DMS79 treated with DMSO at 0.1 percent for 48 hours (cell line): ENCODE measurements at regions not wholly inside any gene's neighbourhood (a gene's known extent, or its start where the extent isn't known, plus 50 kb on each side); places are given as distances from the start of the nearest gene placed in this dataset.
A peak's percentile ranks its signal among the peaks of the same experiment; 100 is the strongest.
"Not testable (repeated sequence)": the region's sequence is repeated elsewhere in the genome, so short reads cannot be mapped to it uniquely, and the experiment has no call there.

Experiments
- DNase-seq: peaks from one replicate; lab custom pipeline; 2025; lab: John Stamatoyannopoulos, UW

DNA sequence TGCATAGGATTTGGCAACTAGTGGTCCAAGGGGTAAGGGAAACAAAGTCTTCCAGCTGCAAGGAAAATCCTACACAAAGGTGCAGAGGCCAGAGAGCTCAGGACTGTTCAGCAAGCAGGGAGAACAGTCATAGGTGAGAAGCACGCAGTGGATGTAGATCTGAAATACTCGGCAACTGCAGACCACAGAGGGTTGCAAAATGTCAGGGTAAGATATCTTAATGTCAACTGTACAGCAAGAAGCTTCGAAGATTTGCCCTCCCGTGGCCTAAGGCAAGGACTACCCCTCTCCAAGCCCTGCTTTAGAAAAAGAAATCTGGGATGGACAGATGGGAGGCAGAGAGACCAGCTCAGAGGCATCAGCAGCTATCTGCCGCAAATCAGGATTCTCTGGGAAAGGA, 153.4 kb upstream of the IRF2BP2 start:
- no peak for DNase-seq

DNA sequence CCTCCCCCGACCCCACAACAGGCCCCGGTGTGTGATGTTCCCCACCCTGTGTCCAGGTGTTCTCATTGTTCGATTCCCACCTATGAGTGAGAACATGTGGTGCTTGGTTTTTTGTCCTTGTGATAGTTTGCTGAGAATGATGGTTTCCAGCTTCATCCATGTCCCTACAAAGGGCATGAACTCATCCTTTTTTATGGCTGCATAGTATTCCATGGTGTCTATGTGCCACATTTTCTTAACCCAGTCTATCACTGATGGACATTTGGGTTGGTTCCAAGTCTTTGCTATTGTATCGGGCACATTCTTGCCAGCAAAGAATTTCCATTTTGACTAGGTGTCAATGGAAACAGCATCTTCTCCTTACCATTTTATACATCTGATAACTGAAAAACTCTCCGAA, 152.1 kb upstream of the IRF2BP2 start:
- not testable (repeated sequence) for DNase-seq

DNA sequence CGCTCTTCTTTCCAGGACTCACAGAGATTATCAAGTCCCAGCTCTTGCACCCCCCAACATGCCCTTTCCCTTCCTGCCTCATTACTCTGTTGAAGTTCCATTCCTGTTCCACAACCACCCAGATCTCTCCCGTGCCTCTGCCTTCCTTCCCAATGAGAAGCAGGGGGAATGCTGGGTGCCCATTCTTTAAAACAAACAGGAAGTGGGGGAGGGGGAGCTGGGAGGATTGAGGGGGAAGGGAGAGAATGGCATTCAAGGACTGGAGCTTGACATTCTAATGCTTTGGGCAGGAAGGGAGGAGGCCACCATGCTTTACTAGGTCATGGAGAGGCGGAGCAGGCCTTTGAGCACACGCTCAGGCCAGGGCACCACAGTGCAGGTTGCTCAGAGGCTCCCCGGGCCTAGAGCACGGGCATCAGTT, 150.3 kb upstream of the IRF2BP2 start:
- DNase-seq = no peak

DNA sequence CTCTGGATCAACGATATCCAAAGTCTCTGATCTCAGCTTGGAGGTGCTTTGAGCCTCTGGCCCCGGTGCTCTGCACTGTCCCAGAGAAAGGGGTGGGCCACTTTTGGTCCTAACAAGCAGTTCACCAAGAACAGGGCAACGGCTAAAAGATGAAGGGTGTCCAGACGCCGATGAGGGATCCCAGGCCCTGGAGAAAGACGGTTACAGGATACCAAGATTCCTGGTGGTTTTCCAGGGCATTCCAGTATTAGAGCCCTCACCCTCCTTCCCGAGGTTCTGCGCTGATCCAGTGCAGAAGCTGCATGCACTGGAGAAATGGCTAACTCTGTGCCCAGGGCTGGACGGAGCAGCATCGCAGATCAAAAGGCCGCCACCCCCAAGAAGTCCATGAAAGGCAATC, 149.9 kb upstream of the IRF2BP2 start:
- DNase-seq = no peak

DNA sequence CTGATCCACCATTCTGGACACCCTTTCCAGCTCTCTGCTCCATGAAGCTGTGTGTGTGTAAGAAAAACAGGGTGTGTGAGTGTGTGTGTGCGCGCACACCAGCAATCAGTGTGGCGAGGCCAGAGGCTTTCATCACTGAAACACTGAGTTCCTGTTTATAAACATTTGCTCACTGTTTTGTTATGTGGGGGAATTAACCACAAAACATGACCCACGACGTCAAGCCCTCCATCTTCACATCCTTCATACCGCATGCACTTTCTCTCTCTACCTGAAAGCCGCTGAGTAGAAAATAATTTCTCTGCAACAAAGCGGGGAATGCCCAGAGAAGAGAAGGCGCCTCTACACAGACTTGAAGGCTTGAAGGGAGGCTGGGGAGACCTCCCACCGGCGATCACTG, 148.9 kb upstream of the IRF2BP2 start:
- no peak for DNase-seq

DNA sequence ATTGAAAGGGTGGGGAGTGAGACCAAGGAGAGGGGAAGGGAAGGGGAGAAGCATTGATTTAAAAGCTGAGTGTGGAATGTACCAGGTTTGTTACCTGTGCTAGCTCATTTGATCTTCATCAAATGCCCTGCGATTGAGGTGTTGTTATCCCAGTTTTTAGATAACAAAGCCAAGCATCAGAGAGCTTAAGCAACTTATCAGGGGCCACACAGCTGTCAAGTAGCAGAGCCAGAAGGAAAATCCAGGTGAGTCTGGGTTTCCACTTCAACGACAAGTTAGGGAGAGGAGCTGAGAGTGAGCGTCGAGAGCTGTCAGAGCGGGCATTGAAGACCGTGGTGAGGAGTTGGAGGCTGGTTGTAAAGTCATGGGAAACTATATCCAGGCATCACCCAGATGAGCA, 146.9 kb upstream of the IRF2BP2 start:
- DNase-seq = no peak

DNA sequence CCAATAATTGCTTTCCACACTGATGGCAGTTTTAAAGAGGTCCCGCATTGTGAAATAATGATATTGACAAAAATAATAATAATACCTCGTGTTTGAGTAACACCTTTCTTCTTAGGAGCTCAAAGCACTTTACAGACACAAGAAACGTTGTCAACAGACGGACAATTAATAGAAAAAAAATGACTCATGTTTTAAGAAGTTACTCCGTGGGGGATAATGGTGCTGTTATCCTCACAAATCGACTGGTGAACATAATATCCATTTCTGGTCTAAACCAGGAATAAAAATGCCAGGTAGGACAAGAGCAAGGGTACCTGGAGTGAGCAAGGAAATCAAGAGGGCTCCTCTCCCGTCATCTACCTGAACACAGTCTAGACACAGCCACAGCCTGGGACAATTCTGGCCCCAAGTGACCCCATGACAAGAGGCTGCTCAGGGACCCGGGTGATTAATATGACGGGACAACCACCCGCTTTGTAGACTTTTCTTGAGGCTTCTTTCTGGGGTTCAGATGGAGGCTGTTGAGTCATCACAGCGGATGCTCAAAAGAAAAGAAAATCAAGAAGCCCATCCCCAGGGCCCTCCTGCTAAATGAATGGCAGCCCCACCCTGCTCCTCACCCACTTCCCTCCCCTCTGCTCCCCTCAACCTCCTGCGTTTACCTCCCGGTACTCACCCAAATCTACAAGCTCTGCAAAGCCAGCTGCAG, 146.2 kb upstream of the IRF2BP2 start:
- DNase-seq = no peak

DNA sequence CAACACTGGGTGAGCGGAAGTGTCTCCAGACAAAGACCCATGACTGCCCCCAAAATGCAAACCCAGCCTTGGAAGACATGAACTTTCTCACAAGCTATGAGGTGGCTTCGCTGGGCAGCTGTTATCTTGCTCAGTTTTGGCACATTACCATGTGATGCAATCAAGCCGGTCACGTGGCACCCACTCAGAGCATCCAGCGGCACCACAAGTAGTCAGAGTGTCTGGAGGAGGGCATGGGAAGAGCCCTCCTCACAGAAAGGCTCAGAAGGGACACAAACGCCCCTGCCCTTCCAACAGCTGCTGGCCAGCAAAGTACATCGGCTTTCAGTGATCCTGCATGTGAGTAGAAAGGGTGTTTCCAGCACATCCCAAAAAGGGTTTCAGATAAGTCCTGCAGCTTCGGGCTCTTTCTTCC, 145.5 kb upstream of the IRF2BP2 start:
- DNase-seq = peak; percentile 81

DNA sequence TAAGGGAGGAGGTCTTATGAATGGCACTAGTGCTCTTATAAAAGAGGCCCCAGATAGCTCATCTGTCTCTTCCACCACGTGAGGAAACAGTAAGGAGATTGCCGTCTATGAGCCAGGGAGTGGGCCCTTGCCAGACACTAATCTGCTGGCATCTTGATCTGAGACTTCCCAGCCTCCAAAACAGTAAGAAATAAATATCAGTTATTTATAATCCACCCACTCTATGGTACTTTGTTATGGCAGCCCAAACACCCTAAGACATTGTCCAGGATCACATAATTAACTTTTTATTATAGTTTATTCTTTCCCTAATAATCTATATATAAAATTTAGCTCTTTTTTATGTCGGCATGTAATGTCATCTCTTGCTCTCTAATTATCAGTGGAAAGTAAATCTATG, 144.0 kb upstream of the IRF2BP2 start:
- DNase-seq = no peak

DNA sequence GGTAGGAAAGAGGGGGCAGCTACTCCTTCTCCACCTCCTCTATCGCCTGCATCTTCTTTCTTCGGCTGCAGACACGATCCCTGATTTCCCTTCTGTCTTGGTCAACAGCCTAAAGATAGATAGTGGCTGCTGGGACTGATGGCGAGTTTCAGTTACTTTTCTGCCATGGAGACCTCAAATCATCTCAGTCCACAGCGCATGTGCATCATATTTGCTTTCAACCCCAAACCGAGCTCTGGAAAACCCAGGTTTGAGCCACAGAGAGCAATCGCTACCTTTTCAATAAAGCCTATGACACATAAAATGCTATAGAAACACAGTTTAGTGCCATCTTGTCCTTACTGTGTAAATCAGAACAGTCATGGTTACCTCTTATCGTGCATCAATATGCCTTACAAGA, 142.9 kb upstream of the IRF2BP2 start:
- no peak for DNase-seq

DNA sequence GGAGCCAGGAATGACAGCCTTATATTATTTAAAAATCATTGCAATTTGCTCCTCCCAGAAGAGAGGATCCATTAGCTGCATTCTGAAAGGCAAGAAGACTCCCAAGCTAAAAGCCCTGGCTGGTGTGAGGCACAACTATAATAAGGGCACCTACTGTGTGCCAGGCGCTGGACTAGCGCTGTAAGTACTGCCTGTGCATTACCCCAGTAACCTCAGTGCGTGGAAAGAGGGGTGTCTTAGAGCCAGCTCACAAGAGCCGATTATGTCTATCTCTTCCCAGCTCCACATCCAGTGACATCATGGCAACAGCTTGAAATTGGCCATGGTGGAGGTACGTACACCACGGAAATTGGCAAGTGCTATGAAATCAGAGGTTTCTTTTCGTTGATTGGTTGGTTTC, 141.7 kb upstream of the IRF2BP2 start:
- no peak for DNase-seq

DNA sequence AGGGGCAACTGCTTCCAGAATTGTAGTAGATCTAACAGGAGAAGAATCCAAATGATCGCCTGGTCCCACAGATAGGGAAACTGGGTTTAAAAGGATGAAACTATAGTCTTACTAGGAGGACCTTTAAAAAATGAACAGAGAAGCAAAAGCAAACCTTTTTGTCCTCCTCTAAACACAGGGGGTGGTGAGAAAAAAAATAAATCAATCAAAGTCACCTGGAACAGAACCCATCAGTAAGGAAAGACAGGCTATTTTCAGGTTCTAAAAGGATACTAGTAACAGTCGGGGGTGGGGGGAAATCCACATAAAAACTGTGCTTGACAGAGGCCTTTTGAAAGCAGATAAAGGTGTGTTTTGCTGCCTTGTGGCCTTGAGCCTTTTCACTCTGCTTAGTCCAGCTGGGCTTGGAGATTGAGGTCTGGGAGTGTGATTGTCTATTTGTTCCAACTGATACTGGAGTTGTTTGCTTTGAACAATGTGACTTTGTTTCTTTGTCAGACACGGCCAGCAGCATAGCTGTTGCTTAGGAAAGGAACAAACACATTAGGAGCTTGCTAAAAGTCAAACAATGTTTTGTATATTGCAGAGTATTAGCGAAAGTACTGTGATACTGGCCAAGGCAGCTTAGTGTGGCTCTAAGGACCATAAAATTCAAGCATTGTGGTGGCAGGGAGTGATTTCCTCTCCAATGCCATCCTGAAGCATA, 141.1 kb upstream of the IRF2BP2 start:
- DNase-seq = no peak

DNA sequence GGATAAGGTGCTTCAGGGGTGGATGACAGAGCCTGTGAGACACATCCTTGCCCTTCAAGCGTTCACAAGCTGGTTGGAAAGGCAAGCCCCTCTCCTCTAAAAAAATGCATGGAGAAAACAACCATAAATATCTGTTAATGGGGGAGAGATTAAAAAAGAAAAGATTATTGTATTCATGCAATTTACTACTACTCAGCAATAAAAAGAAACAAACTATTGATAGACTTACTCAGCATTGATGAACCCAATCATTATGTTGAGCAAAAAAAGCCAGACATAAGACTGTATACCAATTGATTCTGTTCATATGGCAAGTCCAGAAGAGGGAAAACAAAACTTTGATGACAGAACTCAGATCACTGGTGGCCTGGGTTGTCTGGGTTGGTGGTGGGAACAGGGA, 138.7 kb upstream of the IRF2BP2 start:
- no peak for DNase-seq

DNA sequence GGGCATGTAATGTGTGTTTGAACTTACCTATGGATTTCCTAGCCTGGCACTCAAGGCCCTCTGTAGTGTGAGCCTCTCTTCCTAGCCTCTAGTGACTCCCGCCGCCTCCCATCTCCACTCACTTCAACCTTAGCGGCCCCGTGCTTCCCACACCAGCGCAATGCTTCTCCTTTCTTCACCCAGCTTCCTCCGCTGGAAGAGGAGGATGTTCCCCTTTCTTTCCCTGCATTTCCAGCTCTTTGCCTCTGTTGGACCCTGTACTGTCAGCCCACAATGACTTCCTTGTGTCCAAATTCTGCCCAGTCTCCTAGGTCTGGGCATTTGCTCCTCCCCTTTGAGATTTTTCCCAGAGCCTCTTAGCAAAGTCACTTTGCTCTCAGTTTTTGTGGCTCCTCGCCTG, 138.1 kb upstream of the IRF2BP2 start:
- DNase-seq = no peak

DNA sequence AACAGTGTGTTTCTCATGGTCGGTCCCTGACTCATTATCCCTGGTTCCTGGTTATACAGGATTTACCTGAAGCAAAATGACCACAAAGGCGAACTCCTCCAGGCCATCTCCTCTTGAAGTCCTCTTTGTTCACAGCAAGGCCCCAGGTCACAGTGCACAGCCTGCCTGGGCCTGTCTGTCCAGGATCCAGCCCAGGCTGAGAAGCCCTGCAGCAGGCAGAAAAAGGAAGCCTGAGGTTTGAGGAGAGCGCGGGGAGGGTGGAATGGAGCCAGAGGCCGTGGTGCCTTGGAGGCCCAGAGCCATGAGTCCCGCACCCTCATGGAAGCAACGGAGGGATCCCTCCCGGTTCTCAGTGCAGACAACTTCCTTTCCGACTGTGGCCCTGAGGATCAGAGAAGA, 136.8 kb upstream of the IRF2BP2 start:
- DNase-seq = peak; percentile 32

DNA sequence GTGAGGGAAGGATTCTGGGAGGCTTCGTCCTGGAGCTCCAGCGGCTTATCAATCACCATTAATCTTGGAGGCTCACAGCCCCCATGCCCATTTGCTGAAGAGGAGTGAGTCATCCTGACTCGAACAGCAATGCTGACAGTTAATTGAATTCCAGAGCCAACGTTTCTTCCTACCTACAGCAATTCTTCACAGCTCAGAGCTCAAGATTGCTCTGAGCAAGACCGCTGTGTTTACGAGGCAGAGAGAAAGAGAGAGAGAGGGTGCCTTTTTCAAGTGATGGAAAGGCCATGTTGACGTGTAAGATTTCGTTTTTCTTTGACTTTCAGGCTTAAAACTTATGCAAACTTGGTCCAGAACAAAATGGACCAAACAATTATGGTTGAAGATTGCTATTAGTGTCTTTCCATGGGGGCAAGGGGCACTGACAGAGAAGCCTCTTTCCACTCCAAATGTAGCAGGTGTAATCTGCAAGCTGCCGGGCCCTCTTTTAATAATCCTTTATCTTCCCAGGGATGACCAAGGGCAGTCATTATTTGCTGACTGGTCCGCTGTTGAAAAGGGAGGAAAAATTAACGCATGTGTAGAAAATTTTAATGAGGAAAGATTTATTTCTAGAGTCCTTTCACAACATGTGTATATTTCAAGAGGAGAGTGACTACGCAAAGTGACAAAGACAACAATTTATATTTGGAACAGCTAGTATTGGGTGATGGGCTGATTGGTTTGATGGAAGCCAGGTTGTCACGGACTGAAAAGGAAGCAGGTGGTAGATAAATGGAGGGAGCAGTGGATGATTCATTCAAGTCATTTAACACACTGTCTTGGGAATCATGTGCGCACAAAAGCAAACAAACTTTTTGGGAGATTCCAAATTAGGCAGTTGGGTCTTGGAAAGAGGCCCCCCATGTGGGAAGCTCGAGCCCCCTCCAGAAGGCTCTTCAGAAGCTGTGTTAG, 136.1 kb upstream of the IRF2BP2 start:
- peak; percentile 79 for DNase-seq

DNA sequence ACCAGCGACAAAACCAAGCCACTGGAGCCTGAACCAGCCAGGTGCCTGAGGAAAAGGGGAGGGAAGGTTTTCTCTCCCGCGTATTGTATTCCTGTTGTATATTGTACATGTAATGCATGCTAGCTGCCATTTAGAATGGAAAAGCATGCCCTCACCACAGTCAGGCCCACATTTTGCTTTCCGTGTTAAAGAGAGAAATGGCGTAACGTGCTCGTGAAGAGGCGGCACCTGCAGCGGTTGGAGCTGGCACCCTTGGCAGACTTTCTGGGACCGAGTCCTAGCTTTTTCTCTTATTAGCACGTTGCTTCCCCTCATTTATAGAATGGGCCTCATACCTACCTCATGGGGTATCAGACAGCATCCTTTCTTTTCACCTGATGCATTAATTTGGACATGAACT, 135.3 kb upstream of the IRF2BP2 start:
- peak; percentile 45 for DNase-seq

DNA sequence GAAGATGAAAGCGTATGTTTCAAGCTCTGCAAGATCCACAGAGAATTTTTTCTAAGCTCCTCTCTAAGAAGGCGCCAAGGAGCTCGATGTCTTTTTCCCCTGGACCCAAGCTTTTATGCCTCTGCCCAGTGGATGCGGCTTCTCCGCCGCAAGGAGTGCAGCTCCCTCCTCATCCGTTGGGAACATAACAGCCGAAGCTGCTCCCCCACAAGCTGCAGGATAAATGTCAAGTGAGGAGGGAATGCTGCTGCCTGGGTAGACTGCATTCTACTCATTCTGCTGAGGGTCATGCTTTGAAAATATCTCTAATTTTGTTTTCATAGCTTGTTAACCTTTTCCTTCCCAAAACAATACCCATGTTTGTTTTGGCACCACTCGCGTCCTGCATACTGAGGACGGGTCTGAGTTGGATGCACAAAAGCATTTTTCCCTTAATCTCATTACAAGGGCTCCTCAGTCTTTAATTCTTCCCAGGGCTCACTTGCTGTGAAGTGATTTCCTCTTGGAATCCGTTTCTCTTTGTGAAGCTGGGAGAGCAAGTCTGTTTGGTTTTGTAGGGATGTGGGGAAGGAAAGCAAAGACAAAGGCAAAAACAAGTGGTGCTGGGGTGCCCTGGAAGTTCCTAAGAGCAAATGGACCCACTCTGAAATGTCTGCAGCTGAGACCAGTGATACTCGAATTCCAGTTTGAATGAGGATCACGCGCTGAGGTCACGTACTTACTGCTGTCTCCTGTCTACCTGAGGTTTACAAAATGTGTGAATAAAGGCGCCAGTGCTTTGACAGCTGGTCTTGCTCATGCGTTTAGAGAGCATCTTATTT, 134.0 kb upstream of the IRF2BP2 start:
- DNase-seq = peak; percentile 92

DNA sequence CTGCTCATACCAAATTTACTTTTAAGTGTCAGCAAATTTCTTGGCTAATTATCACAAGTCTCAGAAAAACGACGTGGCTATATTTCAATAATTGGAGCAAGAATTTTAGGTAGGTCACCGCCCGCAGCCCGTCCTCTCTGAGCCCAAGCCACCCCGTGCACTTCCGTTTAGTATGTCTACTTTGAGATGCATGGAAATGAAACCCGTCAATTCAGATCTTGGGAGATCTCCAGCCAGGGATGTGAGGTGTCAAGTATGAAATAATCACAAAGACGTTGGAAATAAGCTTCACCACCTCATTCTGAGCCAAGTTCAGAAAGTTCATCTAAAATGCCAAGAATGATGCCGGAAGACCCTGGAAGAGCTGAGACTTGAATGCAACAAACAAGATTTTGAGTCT, 132.6 kb upstream of the IRF2BP2 start:
- no peak for DNase-seq

DNA sequence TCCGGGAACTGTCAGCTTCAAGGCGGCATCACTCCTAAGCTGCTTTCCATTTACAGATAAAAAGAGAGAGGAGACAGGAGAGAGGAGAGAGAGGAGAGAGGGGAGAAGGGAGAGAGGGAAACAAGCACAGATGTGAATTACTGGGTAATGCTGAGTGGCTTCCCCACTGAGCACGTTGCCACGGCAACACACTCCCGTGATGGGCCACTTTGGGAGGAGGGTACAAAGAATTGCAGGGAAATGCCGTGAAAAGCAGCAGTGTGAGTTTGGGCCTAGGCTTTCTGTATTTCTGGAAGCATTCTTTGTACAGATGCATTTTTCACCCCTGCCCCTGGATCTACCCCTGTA, 128.0 kb upstream of the IRF2BP2 start:
- DNase-seq = peak; percentile 74

DNA sequence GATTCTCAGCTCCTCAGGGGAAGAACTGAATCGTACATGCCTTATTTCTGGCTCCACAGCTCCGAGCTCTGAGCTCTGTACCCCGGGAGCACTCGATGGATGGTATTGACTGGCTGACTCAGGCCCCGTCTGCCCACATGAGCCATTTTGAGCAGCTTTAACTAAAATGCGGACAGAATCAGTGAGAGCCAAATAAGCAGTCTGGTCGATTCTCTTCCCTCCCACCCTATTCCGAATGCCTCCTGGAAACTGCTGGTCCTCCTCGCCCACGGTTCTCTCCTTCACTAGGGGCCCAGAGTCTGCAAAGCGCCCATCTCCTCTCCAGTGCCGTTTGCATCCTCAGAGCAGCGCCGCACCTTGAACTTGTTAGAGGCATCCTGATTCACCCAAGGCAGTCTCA, 125.9 kb upstream of the IRF2BP2 start:
- DNase-seq = no peak

DNA sequence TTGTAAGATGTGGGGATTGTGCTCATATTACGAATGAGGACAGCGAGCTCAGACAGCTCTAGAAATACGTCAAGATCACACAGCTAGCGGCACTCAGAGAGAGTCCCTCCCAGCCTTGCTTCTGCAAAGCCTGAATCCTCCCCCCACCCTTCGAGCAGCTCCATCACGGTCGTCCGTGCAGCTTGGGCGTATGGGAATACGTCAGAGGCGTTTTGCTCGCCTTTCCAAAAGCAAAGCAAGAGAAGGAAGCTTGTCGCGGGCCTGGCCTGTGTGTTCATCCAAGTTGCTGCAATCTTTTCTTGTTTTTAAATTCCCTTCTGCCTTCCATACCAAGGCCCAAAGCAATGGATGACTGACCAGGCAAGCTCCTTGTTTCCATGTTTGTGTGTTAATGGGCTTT, 125.5 kb upstream of the IRF2BP2 start:
- DNase-seq = no peak
